CD4-positive, alpha-beta T cell (primary cell): ENCODE measurements at regions not wholly inside any gene's neighbourhood (a gene's known extent, or its start where the extent isn't known, plus 50 kb on each side); places are given as distances from the start of the nearest gene placed in this dataset.

Experiments
- ATAC-seq: fragments of 200-7000 bp; cut with Tn5 transposase; one replicate; pipeline ENCODE4 v1.10.0; 2022; ENCODE audit warnings: mild to moderate bottlenecking; ENCODE audit not compliant: poor library complexity
- CTCF ChIA-PET: fragments of 350-600 bp; sonication (Branson Sonifier 250); formaldehyde crosslinking; loops from one replicate; lab custom pipeline; 2021; ENCODE audit warnings: antibody characterized with exemption, inconsistent platforms; lab: Charles Lee
- POLR2A ChIA-PET: fragments of 350-600 bp; sonication (Branson Sonifier 250); formaldehyde crosslinking; loops from one replicate; lab custom pipeline; 2021; ENCODE audit warnings: antibody characterized with exemption, inconsistent platforms; lab: Charles Lee
- DNase-seq, 14 experiments: peaks; one replicate each; pipeline ENCODE4 v3.0.0-alpha.2; 2013 to 2020; ENCODE audit warnings: mixed read lengths in 2 of 14
- H3K27ac ChIP-seq, 2 donors: one replicate each; pipeline versions ENCODE4 v1.5.1 to v1.7.0; 2013; ENCODE audit warnings: low read length in 2 of 2, low read depth in 1 of 2, mild to moderate bottlenecking in 1 of 2
- H3K27me3 ChIP-seq, 2 experiments: 1 replicate in 1 of 2; 2 replicates in 1 of 2; pipeline versions ENCODE4 v1.6.1 to v1.7.0; 2013; ENCODE audit warnings: low read length in 2 of 2, control low read depth in 1 of 2, mild to moderate bottlenecking in 1 of 2, moderate library complexity in 1 of 2; ENCODE audit not compliant: insufficient read depth in 2 of 2, control insufficient read depth in 1 of 2
- H3K36me3 ChIP-seq: one replicate; pipeline ENCODE4 v1.6.1; 2013; ENCODE audit warnings: low read length, control low read depth; ENCODE audit not compliant: insufficient read depth
- H3K4me1 ChIP-seq: one replicate; pipeline ENCODE4 v1.6.1; 2013; ENCODE audit warnings: low read length, control low read depth; ENCODE audit not compliant: insufficient read depth
- H3K4me3 ChIP-seq: one replicate; pipeline ENCODE4 v1.5.1; 2013; ENCODE audit warnings: mild to moderate bottlenecking, low read length, moderate library complexity
- H3K9me3 ChIP-seq, 2 experiments: 1 replicate in 1 of 2; 2 replicates in 1 of 2; pipeline versions ENCODE4 v1.6.1 to v1.7.0; 2013; ENCODE audit warnings: low read length in 2 of 2, mild to moderate bottlenecking in 2 of 2, control low read depth in 1 of 2, moderate library complexity in 1 of 2; ENCODE audit not compliant: control insufficient read depth in 1 of 2, insufficient read depth in 1 of 2
- H3K27ac Mint-ChIP-seq: one replicate; pipeline ENCODE4 v1.8.0; 2020; ENCODE audit warnings: mixed read lengths
- H3K27me3 Mint-ChIP-seq: one replicate; pipeline ENCODE4 v1.8.0; 2021; ENCODE audit warnings: mixed read lengths
- H3K36me3 Mint-ChIP-seq: one replicate; pipeline ENCODE4 v1.8.0; 2021; ENCODE audit warnings: low read depth, mixed read lengths
- H3K4me1 Mint-ChIP-seq: one replicate; pipeline ENCODE4 v1.8.0; 2021; ENCODE audit warnings: low read depth, mixed read lengths
- H3K4me3 Mint-ChIP-seq: one replicate; pipeline ENCODE4 v1.8.0; 2020; ENCODE audit warnings: mild to moderate bottlenecking, mixed read lengths
- H3K9me3 Mint-ChIP-seq: one replicate; pipeline ENCODE4 v1.8.0; 2020; ENCODE audit warnings: mixed read lengths
- intact Hi-C, 2 experiments: fragments of 100-400 bp; cut with DNase I in 1 of 2; cut with micrococcal nuclease in 1 of 2; formaldehyde crosslinking; loops; one replicate each; pipeline versions ENCODE4 v1.15.1 to v1.9.0; 2023 to 2025; cut with DNase I, micrococcal nuclease
- TF ChIP-seq, protein P1 (sequence below): fragments of 200-600 bp; IDR thresholded peaks from one replicate; pipeline ENCODE4 v1.8.0; 2022; ENCODE audit warnings: antibody characterized with exemption, mild to moderate bottlenecking

DNA sequence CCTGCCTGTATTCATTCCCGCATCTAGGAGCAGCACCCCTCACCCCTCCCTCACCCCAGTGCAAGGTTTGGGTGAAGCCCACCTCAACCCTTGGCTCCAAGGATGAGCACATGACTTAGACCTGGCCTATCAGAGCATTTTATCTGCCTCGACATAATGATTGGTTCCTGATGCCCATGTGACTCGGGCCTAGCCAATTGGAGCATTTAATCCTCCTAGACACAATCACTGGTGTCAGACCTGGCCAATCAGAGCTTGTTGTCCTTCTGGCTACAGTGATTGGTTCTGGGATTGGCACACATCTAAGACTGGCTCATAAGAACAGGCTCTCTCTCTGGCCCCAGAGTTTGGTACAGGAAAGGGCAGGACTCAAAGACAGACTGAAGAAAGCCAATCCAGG lies 73.1 kb upstream of the MYL2 start:
- Histone ChIP-seq H3K36me3 (no peaks in the 10 kb centered on the region), H3K27ac (no peak overlapping the region), H3K27me3 (peaks cover 0 to 4% of the 10 kb centered on the region in 2 experiments), H3K4me3 (no peak overlapping the region), H3K4me1 (no peaks in the 10 kb centered on the region), H3K9me3 (peaks cover 7 to 12% of the 10 kb centered on the region in 2 experiments)
- Mint-ChIP-seq H3K4me1 (no peaks in the 10 kb centered on the region), H3K27ac (no peak overlapping the region), H3K9me3 (peaks cover 3% of the 10 kb centered on the region), H3K27me3 (peaks cover 23% of the 10 kb centered on the region), H3K4me3 (no peak overlapping the region), H3K36me3 (no peaks in the 10 kb centered on the region)
- CTCF ChIA-PET, result no interaction called here
- POLR2A ChIA-PET, result no interaction called here
- DNase-seq, result no peak
- intact Hi-C loops, result no loop called here
- TF ChIP-seq, protein P1, sequence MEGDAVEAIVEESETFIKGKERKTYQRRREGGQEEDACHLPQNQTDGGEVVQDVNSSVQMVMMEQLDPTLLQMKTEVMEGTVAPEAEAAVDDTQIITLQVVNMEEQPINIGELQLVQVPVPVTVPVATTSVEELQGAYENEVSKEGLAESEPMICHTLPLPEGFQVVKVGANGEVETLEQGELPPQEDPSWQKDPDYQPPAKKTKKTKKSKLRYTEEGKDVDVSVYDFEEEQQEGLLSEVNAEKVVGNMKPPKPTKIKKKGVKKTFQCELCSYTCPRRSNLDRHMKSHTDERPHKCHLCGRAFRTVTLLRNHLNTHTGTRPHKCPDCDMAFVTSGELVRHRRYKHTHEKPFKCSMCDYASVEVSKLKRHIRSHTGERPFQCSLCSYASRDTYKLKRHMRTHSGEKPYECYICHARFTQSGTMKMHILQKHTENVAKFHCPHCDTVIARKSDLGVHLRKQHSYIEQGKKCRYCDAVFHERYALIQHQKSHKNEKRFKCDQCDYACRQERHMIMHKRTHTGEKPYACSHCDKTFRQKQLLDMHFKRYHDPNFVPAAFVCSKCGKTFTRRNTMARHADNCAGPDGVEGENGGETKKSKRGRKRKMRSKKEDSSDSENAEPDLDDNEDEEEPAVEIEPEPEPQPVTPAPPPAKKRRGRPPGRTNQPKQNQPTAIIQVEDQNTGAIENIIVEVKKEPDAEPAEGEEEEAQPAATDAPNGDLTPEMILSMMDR, result no peak
- no peak for ATAC-seq

DNA sequence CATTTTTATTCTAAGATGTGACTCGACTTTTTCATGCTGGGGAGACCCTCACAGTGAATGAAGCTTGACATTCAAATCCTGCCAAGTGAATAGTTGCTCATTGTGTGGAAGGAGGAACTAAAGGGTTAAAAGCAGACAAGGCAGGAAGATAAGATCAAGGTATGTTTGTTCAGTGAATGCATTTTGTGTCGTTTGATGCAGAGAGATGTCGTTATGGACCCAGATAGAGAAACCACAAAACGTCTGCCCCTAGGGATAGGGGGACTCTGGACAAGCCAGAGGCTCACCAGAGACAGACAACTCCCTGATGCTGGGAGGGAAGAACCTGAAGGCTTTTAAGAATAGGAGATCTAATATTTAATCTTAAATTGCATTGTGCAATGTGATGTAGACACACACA lies 72.5 kb upstream of the MYL2 start:
- H3K36me3 ChIP-seq, result no peaks in the 10 kb centered on the region
- ChIA-PET CTCF (no interaction called here), POLR2A (no interaction called here)
- H3K9me3 ChIP-seq, result peaks cover 2 to 7% of the 10 kb centered on the region in 2 experiments
- Mint-ChIP-seq H3K4me1 (no peaks in the 10 kb centered on the region), H3K27ac (no peak overlapping the region), H3K9me3 (no peaks in the 10 kb centered on the region), H3K27me3 (peaks cover 26% of the 10 kb centered on the region), H3K36me3 (no peaks in the 10 kb centered on the region), H3K4me3 (no peak overlapping the region)
- no peak overlapping the region for H3K27ac ChIP-seq
- H3K4me1 ChIP-seq, result no peaks in the 10 kb centered on the region
- TF ChIP-seq, protein P1, result no peak
- DNase-seq (no peak), ATAC-seq (no peak)
- intact Hi-C loops, result no loop called here
- no peak overlapping the region for H3K4me3 ChIP-seq
- peaks cover 0 to 4% of the 10 kb centered on the region in 2 experiments for H3K27me3 ChIP-seq

DNA sequence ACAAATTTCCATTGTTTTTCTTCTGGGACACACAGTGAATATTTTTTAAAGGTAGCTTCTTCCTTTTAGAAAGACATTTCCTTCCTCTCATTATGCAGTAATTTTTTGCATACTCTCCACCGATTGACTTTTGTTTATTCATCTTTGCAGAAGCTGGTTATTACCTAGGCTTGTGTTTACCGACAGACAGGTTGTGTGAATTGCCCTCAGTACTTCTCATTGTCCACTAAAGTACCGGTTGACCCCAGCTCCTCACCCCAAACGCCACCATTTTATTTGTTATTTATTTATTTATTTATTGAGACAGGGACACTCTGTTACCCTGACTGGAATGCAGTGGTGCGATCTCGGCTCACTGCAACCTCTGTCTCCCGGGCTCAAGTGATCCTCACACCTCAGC lies 63.4 kb upstream of the MYL2 start:
- peaks cover 45% of the 10 kb centered on the region for H3K27me3 Mint-ChIP-seq
- no peak overlapping the region for H3K4me3 Mint-ChIP-seq

More for the DNA sequence above, 63.4 kb upstream of the MYL2 start:
- Mint-ChIP-seq H3K4me1 (no peaks in the 10 kb centered on the region), H3K36me3 (no peaks in the 10 kb centered on the region), H3K9me3 (no peaks in the 10 kb centered on the region), H3K27ac (no peak overlapping the region)
- Histone ChIP-seq H3K27me3 (no peaks in the 10 kb centered on the region), H3K4me1 (no peaks in the 10 kb centered on the region), H3K36me3 (no peaks in the 10 kb centered on the region), H3K27ac (no peak overlapping the region), H3K9me3 (no peaks in the 10 kb centered on the region), H3K4me3 (no peak overlapping the region)
- CTCF ChIA-PET, result no interaction called here
- TF ChIP-seq, protein P1, result no peak
- DNase-seq, result no peak
- no peak for ATAC-seq
- POLR2A ChIA-PET, result no interaction called here
- intact Hi-C loops, result no loop called here
